CD8-positive, alpha-beta memory T cell (primary cell): ENCODE measurements at regions not wholly inside any gene's neighbourhood (a gene's known extent, or its start where the extent isn't known, plus 50 kb on each side); places are given as distances from the start of the nearest gene placed in this dataset.
"Not testable (repeated sequence)": the region's sequence is repeated elsewhere in the genome, so short reads cannot be mapped to it uniquely, and the experiment has no call there.

Experiments
- CTCF ChIA-PET: fragments of 350-600 bp; sonication (Branson Sonifier 250); formaldehyde crosslinking; loops from one replicate; lab custom pipeline; 2021; ENCODE audit warnings: antibody characterized with exemption; lab: Charles Lee
- POLR2A ChIA-PET: fragments of 350-600 bp; sonication (Branson Sonifier 250); formaldehyde crosslinking; loops from one replicate; lab custom pipeline; 2021; ENCODE audit warnings: antibody characterized with exemption; lab: Charles Lee
- DNase-seq, 5 donors: peaks; one replicate each; pipeline versions ENCODE4 v3.0.0 to v3.0.0-alpha.2; 2020 to 2022; ENCODE audit warnings: mixed read lengths in 1 of 5
- H3K27ac ChIP-seq: one replicate; pipeline ENCODE4 v1.7.0; 2013; ENCODE audit warnings: low read depth, mild to moderate bottlenecking, low read length, moderate library complexity
- H3K27me3 ChIP-seq: 2 replicates; pipeline ENCODE4 v1.7.0; 2013; ENCODE audit warnings: low read length, mild to moderate bottlenecking; ENCODE audit not compliant: insufficient read depth, poor library complexity, severe bottlenecking
- H3K36me3 ChIP-seq: 2 replicates; pipeline ENCODE4 v1.7.0; 2013; ENCODE audit warnings: mild to moderate bottlenecking, low read length, moderate library complexity; ENCODE audit not compliant: insufficient read depth
- H3K4me1 ChIP-seq: 2 replicates; pipeline ENCODE4 v1.7.0; 2013; ENCODE audit warnings: mild to moderate bottlenecking, low read length, moderate library complexity; ENCODE audit not compliant: insufficient read depth
- H3K4me3 ChIP-seq: 2 replicates; pipeline ENCODE4 v1.7.0; 2013; ENCODE audit warnings: mild to moderate bottlenecking, low read length
- H3K9me3 ChIP-seq: 2 replicates; pipeline ENCODE4 v1.7.0; 2013; ENCODE audit warnings: mild to moderate bottlenecking, low read length
- H3K27ac Mint-ChIP-seq, 8 donors: one replicate each; pipeline ENCODE4 v1.8.0; 2020 to 2021; ENCODE audit warnings: mixed read lengths in 8 of 8, mild to moderate bottlenecking in 6 of 8, inconsistent platforms in 3 of 8, moderate library complexity in 3 of 8
- H3K27me3 Mint-ChIP-seq, 2 donors: one replicate each; pipeline ENCODE4 v1.8.0; 2020 to 2021; ENCODE audit warnings: mixed read lengths in 2 of 2, mild to moderate bottlenecking in 1 of 2, moderate library complexity in 1 of 2
- H3K36me3 Mint-ChIP-seq, 3 donors: one replicate each; pipeline ENCODE4 v1.8.0; 2020 to 2021; ENCODE audit warnings: mixed read lengths in 3 of 3, inconsistent platforms in 1 of 3, mild to moderate bottlenecking in 1 of 3
- H3K4me1 Mint-ChIP-seq, 3 donors: one replicate each; pipeline ENCODE4 v1.8.0; 2020 to 2021; ENCODE audit warnings: mixed read lengths in 3 of 3, inconsistent platforms in 1 of 3, mild to moderate bottlenecking in 1 of 3
- H3K4me3 Mint-ChIP-seq, 7 donors: one replicate each; pipeline ENCODE4 v1.8.0; 2020 to 2021; ENCODE audit warnings: mixed read lengths in 7 of 7, mild to moderate bottlenecking in 6 of 7, moderate library complexity in 4 of 7, inconsistent platforms in 2 of 7
- H3K9me3 Mint-ChIP-seq, 5 donors: one replicate each; pipeline ENCODE4 v1.8.0; 2020 to 2022; ENCODE audit warnings: mixed read lengths in 5 of 5, mild to moderate bottlenecking in 3 of 5, moderate library complexity in 2 of 5, inconsistent platforms in 1 of 5

DNA sequence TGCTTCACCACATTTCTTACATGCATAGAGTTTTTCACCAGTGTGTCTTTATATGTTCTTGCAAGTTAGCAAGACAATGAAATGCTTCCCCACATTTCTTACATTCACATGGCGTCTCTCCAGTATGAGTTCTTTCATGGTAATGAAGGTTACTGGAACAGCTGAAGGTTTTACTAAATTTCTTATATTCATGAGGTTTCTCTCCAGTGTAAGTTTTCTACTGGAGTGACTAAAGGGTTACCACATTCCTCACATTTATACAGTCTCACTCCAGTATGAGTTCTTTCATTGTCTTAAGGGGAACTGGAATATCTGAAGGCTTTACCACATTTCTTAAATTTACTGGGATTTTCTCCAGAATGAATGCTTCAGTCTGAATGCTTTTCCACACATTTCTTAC lies 350.3 kb downstream of the MAT2B start:
- no peak overlapping the region for H3K4me3 ChIP-seq
- H3K27ac ChIP-seq: no peak overlapping the region
- no peaks in the 10 kb centered on the region for H3K27me3 ChIP-seq
- no peaks in the 10 kb centered on the region for H3K27me3 Mint-ChIP-seq
- DNase-seq: no peak
- ChIA-PET CTCF (no interaction called here), POLR2A (no interaction called here)
- H3K4me1 Mint-ChIP-seq: no peaks in the 10 kb centered on the region
- H3K36me3 Mint-ChIP-seq: no peaks in the 10 kb centered on the region
- no peak overlapping the region for H3K27ac Mint-ChIP-seq
- H3K9me3 ChIP-seq: no peaks in the 10 kb centered on the region
- H3K36me3 ChIP-seq: no peaks in the 10 kb centered on the region
- H3K4me3 Mint-ChIP-seq: no peak overlapping the region
- no peaks in the 10 kb centered on the region for H3K4me1 ChIP-seq
- peaks cover 5 to 41% (median 16%) of the 10 kb centered on the region in 5 donors for H3K9me3 Mint-ChIP-seq

- Mint-ChIP-seq H3K27ac (no peak overlapping the region), H3K9me3 (peaks cover 3 to 31% (median 5%) of the 10 kb centered on the region in 5 donors), H3K4me3 (no peak overlapping the region), H3K36me3 (no peaks in the 10 kb centered on the region), H3K27me3 (no peaks in the 10 kb centered on the region), H3K4me1 (no peaks in the 10 kb centered on the region)
- no peak for DNase-seq
- H3K4me3 ChIP-seq: no peak overlapping the region
- POLR2A ChIA-PET: no interaction called here
- no peaks in the 10 kb centered on the region for H3K27me3 ChIP-seq
- CTCF ChIA-PET: no interaction called here
- no peaks in the 10 kb centered on the region for H3K36me3 ChIP-seq
- no peaks in the 10 kb centered on the region for H3K4me1 ChIP-seq
- no peak overlapping the region for H3K27ac ChIP-seq
- no peaks in the 10 kb centered on the region for H3K9me3 ChIP-seq
These were observed 356.3 kb downstream of the MAT2B start for GRCh38 chr5:163861670-163862069.

GRCh38 chr5:163867324-163867723 lies 361.9 kb downstream of the MAT2B start:
- Histone ChIP-seq H3K9me3 (no peaks in the 10 kb centered on the region), H3K4me1 (no peaks in the 10 kb centered on the region), H3K27ac (no peak overlapping the region), H3K4me3 (no peak overlapping the region), H3K27me3 (no peaks in the 10 kb centered on the region), H3K36me3 (no peaks in the 10 kb centered on the region)
- H3K36me3 Mint-ChIP-seq: no peaks in the 10 kb centered on the region
- H3K4me3 Mint-ChIP-seq: no peak overlapping the region
- H3K4me1 Mint-ChIP-seq: no peaks in the 10 kb centered on the region
- DNase-seq: no peak
- no peak overlapping the region for H3K27ac Mint-ChIP-seq
- POLR2A ChIA-PET: no interaction called here
- CTCF ChIA-PET: no interaction called here
- no peaks in the 10 kb centered on the region for H3K27me3 Mint-ChIP-seq
- peaks cover 0 to 18% (median 0%) of the 10 kb centered on the region in 5 donors for H3K9me3 Mint-ChIP-seq

DNA sequence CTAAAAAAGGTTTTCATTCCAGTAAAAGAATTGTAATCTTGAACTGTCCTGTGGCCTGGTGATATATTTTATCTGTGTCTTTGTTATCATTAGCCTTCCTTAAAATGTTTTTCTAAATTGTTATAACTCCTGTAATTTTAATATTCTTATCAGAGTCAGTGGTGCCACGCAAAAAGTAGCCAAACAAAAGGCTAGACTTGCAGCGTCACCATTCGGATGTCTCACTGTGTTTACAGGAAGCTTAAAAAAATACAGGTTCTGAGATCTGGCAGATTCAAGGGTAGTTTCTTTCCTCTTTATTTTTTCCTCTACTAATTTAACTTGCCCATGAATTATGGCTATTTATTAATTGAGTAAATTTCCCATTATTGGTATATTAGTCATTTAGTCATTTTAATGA lies 362.3 kb downstream of the MAT2B start:
- H3K27ac Mint-ChIP-seq: no peak overlapping the region
- no peaks in the 10 kb centered on the region for H3K9me3 ChIP-seq
- H3K4me3 Mint-ChIP-seq: no peak overlapping the region

GRCh38 chr5:163869581-163869980 lies 364.2 kb downstream of the MAT2B start:
- H3K36me3 Mint-ChIP-seq: no peaks in the 10 kb centered on the region
- Histone ChIP-seq H3K4me3 (no peak overlapping the region), H3K27me3 (no peaks in the 10 kb centered on the region), H3K4me1 (no peaks in the 10 kb centered on the region), H3K27ac (no peak overlapping the region), H3K36me3 (no peaks in the 10 kb centered on the region), H3K9me3 (no peaks in the 10 kb centered on the region)
- POLR2A ChIA-PET: no interaction called here
- no peak overlapping the region for H3K27ac Mint-ChIP-seq
- no peak for DNase-seq
- no peaks in the 10 kb centered on the region for H3K4me1 Mint-ChIP-seq
- H3K27me3 Mint-ChIP-seq: no peaks in the 10 kb centered on the region
- H3K4me3 Mint-ChIP-seq: no peak overlapping the region
- CTCF ChIA-PET: no interaction called here
- peaks cover 0 to 22% (median 0%) of the 10 kb centered on the region in 5 donors for H3K9me3 Mint-ChIP-seq

More for the DNA sequence above, 362.3 kb downstream of the MAT2B start:
- no peak overlapping the region for H3K4me3 ChIP-seq
- Mint-ChIP-seq H3K9me3 (peaks cover 0 to 18% (median 0%) of the 10 kb centered on the region in 5 donors), H3K36me3 (no peaks in the 10 kb centered on the region), H3K4me1 (no peaks in the 10 kb centered on the region), H3K27me3 (no peaks in the 10 kb centered on the region)
- no peaks in the 10 kb centered on the region for H3K27me3 ChIP-seq
- ChIA-PET CTCF (no interaction called here), POLR2A (no interaction called here)
- H3K4me1 ChIP-seq: no peaks in the 10 kb centered on the region
- DNase-seq: no peak
- H3K27ac ChIP-seq: no peak overlapping the region
- H3K36me3 ChIP-seq: no peaks in the 10 kb centered on the region

GRCh38 chr5:163870441-163870840 lies 365.0 kb downstream of the MAT2B start:
- Histone ChIP-seq H3K9me3 (no peaks in the 10 kb centered on the region), H3K27ac (no peak overlapping the region), H3K36me3 (no peaks in the 10 kb centered on the region), H3K4me1 (no peaks in the 10 kb centered on the region), H3K27me3 (no peaks in the 10 kb centered on the region), H3K4me3 (no peak overlapping the region)
- POLR2A ChIA-PET: no interaction called here
- H3K4me3 Mint-ChIP-seq: no peak overlapping the region
- CTCF ChIA-PET: no interaction called here
- no peaks in the 10 kb centered on the region for H3K4me1 Mint-ChIP-seq
- H3K27me3 Mint-ChIP-seq: no peaks in the 10 kb centered on the region
- H3K27ac Mint-ChIP-seq: no peak overlapping the region
- H3K36me3 Mint-ChIP-seq: no peaks in the 10 kb centered on the region
- peaks cover 0 to 22% (median 0%) of the 10 kb centered on the region in 5 donors for H3K9me3 Mint-ChIP-seq
- DNase-seq: no peak

DNA sequence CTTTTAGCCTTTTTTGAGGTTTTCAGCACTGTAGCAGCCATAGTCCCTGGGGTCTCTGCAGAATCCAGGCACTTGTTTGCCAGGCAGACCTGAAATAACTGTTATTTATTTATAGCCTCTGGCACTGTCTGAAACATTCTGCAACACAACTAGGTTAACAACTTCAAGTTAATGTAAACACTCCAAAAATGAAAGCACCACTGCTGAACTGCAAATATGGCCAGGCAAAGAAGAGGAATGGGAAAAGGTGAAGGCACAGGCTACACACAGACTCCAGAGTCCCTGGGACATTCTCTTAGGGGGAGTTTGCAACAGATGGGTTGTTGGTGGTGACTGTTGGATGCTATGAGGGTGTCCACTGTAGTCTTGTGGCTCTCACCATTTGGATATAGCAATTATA lies 369.0 kb downstream of the MAT2B start:
- POLR2A ChIA-PET: no interaction called here
- Histone ChIP-seq H3K4me1 (no peaks in the 10 kb centered on the region), H3K9me3 (no peaks in the 10 kb centered on the region), H3K27ac (no peak overlapping the region), H3K27me3 (no peaks in the 10 kb centered on the region), H3K4me3 (no peak overlapping the region), H3K36me3 (no peaks in the 10 kb centered on the region)
- Mint-ChIP-seq H3K27me3 (no peaks in the 10 kb centered on the region), H3K9me3 (peaks cover 0 to 26% (median 0%) of the 10 kb centered on the region in 5 donors), H3K4me3 (no peak overlapping the region), H3K36me3 (no peaks in the 10 kb centered on the region), H3K4me1 (no peaks in the 10 kb centered on the region), H3K27ac (no peak overlapping the region)
- no peak for DNase-seq
- CTCF ChIA-PET: no interaction called here

DNA sequence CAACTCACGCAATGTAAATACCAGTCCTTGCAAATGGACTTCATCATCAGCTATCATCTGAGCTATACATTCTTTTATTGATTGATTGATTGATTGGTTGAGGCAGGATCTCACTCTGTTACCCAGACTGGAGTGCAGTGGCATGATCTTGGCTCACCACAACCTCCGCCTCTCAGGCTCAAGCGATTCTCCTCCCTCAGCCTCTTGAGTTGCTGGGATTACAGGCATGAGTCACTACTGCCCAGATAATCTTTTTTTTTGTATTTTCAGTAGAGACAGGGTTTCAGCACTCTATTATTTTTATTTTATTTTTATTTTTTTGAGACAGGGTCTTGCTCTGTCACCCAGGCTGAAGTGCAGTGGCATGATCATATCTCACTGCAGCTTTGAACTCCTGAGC lies 369.5 kb downstream of the MAT2B start:
- H3K4me3 ChIP-seq, H3K4me1 ChIP-seq, H3K27me3 Mint-ChIP-seq, H3K27me3 ChIP-seq, H3K4me3 Mint-ChIP-seq, H3K36me3 Mint-ChIP-seq, H3K27ac ChIP-seq, POLR2A ChIA-PET, H3K27ac Mint-ChIP-seq, H3K4me1 Mint-ChIP-seq, CTCF ChIA-PET, DNase-seq, H3K9me3 ChIP-seq, H3K36me3 ChIP-seq: not testable (repeated sequence)
- peaks cover 0 to 26% (median 0%) of the 10 kb centered on the region in 5 donors for H3K9me3 Mint-ChIP-seq

DNA sequence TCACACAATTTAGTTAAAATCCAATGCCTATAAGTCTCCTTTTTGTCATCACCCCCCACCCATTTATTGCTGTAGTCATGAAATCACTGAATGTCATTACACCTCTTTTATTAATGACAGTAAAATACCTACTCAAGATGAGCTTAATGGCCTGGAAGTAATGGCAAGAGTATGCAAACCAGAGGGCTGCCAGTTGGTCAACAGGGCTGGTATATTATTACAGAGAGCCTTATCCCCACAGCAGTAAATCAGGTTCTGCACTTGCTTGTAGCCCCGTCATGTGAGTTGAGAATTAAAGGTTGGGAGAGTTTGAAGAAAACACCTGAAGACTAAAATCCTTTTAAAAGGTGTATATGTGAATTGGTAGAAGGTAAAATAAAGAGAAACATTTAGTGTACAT lies 372.4 kb downstream of the MAT2B start:
- no peak overlapping the region for H3K27ac Mint-ChIP-seq
- no peaks in the 10 kb centered on the region for H3K36me3 Mint-ChIP-seq
- no peak for DNase-seq
- POLR2A ChIA-PET: no interaction called here
- Histone ChIP-seq H3K36me3 (no peaks in the 10 kb centered on the region), H3K9me3 (no peaks in the 10 kb centered on the region), H3K4me3 (no peak overlapping the region), H3K27ac (no peak overlapping the region), H3K27me3 (no peaks in the 10 kb centered on the region), H3K4me1 (no peaks in the 10 kb centered on the region)
- no peak overlapping the region for H3K4me3 Mint-ChIP-seq
- peaks cover 0 to 22% (median 0%) of the 10 kb centered on the region in 5 donors for H3K9me3 Mint-ChIP-seq
- CTCF ChIA-PET: no interaction called here
- H3K4me1 Mint-ChIP-seq: no peaks in the 10 kb centered on the region
- no peaks in the 10 kb centered on the region for H3K27me3 Mint-ChIP-seq
